HEK293T (cell line): ENCODE measurements at regions not wholly inside any gene's neighbourhood (a gene's known extent, or its start where the extent isn't known, plus 50 kb on each side); places are given as distances from the start of the nearest gene placed in this dataset.

ENCODE experiments used
- ARNT ChIP-seq: fragments of 450-650 bp; IDR thresholded peaks from 2 replicates; pipeline ENCODE4 v1.6.1; 2017; ENCODE audit warnings: mild to moderate bottlenecking
- BHLHE40 ChIP-seq: fragments of 450-650 bp; IDR thresholded peaks from 2 replicates; pipeline ENCODE4 v1.6.1; 2016; ENCODE audit warnings: mild to moderate bottlenecking, moderate library complexity, borderline replicate concordance
- ELF4 ChIP-seq: fragments of 450-650 bp; IDR thresholded peaks from 2 replicates; pipeline ENCODE4 v1.6.1; 2017; ENCODE audit warnings: antibody characterized with exemption
- FOXA1 ChIP-seq: fragments of 450-650 bp; IDR thresholded peaks from 2 replicates; pipeline ENCODE4 v1.6.1; 2016; ENCODE audit warnings: mild to moderate bottlenecking
- FOXK2 ChIP-seq: fragments of 450-650 bp; IDR thresholded peaks from 2 replicates; pipeline ENCODE4 v1.6.1; 2016; ENCODE audit warnings: mild to moderate bottlenecking
- FOXM1 ChIP-seq: fragments of 450-650 bp; IDR thresholded peaks from 2 replicates; pipeline ENCODE4 v1.6.1; 2017; ENCODE audit warnings: mild to moderate bottlenecking, borderline replicate concordance
- HDGF ChIP-seq: fragments of 450-650 bp; IDR thresholded peaks from 2 replicates; pipeline ENCODE4 v1.6.1; 2017; ENCODE audit warnings: antibody characterized with exemption, borderline replicate concordance
- SP1 ChIP-seq: fragments of 450-650 bp; IDR thresholded peaks from 2 replicates; pipeline ENCODE4 v1.6.1; 2017
- TARDBP ChIP-seq: fragments of 450-650 bp; IDR thresholded peaks from 2 replicates; pipeline ENCODE4 v1.6.1; 2016
- ZNF384 ChIP-seq: fragments of 450-650 bp; IDR thresholded peaks from 2 replicates; pipeline ENCODE4 v1.6.1; 2016

DNA sequence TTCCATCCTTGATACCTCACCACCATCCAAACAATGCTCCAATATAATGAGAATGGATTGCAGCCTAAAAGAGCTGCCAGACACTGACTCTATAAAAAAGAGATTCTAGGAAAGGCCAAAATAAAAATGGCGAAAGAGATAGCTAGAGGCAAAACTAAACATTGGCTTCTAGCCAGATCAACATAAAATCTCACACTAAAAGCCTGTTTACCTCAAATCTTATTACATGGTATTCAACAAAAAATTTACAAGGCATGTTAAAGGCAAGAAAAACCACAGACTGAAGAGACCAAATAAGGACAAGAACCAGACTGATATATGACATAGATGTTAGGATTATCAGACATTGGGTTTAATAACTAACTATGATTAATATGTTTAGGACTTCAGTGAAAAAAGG, 1127.0 kb downstream of the DNAJB9 start:
- TF ChIP-seq BHLHE40 = no peak
- TF ChIP-seq FOXA1 = no peak
- TF ChIP-seq ZNF384 = no peak
- no peak for TF ChIP-seq SP1
- no peak for TF ChIP-seq TARDBP
- TF ChIP-seq FOXK2 = no peak
- TF ChIP-seq ELF4 = no peak
- TF ChIP-seq FOXM1 = no peak
- TF ChIP-seq HDGF = no peak
- TF ChIP-seq ARNT = no peak
